Epithelial cell of proximal tubule (primary cell): ENCODE measurements at regions not wholly inside any gene's neighbourhood (a gene's known extent, or its start where the extent isn't known, plus 50 kb on each side); places are given as distances from the start of the nearest gene placed in this dataset.

Experiments used
- DNase-seq: peaks from one replicate; pipeline ENCODE4 v3.0.0-alpha.2; 2011; ENCODE audit warnings: low read depth
- H3K4me3 ChIP-seq: 2 replicates; pipeline ENCODE4 v1.5.1; 2011; ENCODE audit warnings: low read depth, mild to moderate bottlenecking, low read length
- CTCF ChIP-seq: conservative IDR thresholded peaks from 2 replicates; pipeline ENCODE4 v1.5.1; 2012; ENCODE audit warnings: low read depth, mild to moderate bottlenecking, low read length

- no peak for TF ChIP-seq CTCF
- no peak for DNase-seq
- no peak overlapping the region for H3K4me3 ChIP-seq
Measured at GRCh38 chr10:120995768-120996167, 144.6 kb downstream of the WDR11 start.

DNA sequence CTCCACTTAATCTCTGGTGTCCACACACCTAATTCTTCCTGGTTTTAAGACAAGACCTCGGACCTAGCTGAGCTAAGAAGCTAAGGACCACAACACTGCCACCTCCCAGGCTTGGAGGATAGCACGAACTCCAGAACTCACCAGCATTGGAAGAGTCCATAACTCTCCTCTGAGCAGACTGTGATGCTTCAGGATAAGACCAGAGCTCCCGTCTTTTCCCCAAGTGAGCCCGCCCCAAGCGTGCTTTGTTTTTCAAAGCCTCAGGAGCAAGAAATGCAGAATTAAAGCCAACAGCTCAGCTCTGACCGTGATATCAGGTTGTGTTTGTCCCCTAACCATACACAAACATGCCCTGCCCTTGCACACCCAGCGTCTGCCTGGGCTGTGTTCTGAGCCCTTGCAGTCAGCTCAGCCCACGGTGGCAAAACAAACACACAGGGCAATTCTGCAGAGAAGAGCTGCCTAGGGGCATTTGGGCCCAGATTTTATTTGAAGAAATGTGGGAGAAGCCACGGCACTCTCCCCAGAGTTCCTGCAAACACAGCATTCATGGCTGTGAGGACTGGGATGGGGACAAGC, 145.4 kb downstream of the WDR11 start:
- no peak for TF ChIP-seq CTCF
- no peak for DNase-seq
- no peak overlapping the region for H3K4me3 ChIP-seq

DNA sequence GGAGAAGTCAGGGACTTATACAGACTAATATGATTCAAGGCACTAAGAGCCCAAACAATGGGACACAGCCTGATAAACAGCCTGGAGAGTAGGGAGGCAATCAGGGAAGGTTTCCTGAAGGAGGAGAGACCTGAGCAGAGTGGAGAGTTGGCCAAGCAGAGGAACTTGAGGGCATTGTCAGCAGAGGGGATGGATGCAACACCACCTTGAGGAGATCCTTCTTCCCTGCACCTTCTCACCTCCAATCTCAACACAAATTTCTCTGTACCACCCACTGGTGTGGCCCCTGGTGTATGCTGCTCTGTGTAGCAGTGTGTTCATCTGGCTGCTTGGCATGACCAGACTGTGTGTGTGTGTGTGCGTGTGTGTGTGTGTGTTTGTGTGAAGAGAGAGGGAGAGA, 146.2 kb downstream of the WDR11 start:
- TF ChIP-seq CTCF: no peak
- H3K4me3 ChIP-seq: no peak overlapping the region
- DNase-seq: no peak

- H3K4me3 ChIP-seq: no peak overlapping the region
- no peak for TF ChIP-seq CTCF
- DNase-seq: no peak
Measured at GRCh38 chr10:120997756-120998155, 146.6 kb downstream of the WDR11 start.

DNA sequence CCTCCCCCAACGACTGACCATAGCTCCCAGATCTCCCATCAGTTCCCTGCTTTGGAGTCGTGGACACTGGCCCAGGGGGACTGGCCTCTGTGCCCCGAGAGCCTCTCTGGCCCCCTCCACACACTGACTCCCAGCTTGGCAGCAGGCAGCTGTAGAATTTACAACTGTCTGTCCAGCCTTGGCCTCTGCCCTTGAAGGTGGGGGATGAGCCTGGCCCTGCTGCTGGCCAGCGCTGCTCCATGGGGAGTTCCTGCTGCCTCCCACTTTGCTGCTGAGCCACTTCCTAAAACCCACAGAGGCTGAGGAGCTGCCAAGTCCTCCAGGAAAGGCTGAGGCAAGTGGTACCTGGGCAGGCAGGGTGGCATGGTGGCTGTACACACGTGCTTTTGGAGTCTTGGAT, 147.1 kb downstream of the WDR11 start:
- no peak overlapping the region for H3K4me3 ChIP-seq
- no peak for TF ChIP-seq CTCF
- DNase-seq: no peak

- DNase-seq: no peak
- no peak overlapping the region for H3K4me3 ChIP-seq
- TF ChIP-seq CTCF: no peak
Measured at GRCh38 chr10:120998782-120999285, 147.7 kb downstream of the WDR11 start.

DNA sequence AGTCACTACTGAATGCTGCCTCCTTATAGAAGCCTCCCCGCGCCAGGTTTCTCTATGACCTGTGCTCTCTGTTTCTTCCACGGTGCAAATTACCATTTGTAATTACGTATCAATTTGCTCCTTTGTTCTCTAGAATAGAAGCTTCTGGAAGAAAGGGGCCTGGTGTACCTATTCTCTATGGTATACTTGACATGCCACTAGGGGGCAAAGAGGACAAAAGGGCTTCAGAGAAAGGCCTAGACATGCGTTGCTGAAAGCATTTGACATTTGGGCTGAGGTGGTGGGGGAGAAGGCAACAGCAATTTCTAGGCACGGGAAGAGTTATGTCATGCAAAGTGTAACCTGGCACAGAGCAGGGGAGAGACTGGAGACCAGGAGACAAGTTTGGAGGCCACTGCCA, 148.7 kb downstream of the WDR11 start:
- no peak overlapping the region for H3K4me3 ChIP-seq
- no peak for DNase-seq
- peak; percentile 28 for TF ChIP-seq CTCF
